IPS-18c (cell line): ENCODE measurements at regions not wholly inside any gene's neighbourhood (a gene's known extent, or its start where the extent isn't known, plus 50 kb on each side); places are given as distances from the start of the nearest gene placed in this dataset.
"Not testable (repeated sequence)": the region's sequence is repeated elsewhere in the genome, so short reads cannot be mapped to it uniquely, and the experiment has no call there.

ENCODE experiments used
- H3K4me3 ChIP-seq: 2 replicates; pipeline ENCODE4 v1.7.0; 2013; ENCODE audit warnings: low read depth, mild to moderate bottlenecking, low read length, moderate library complexity; ENCODE audit not compliant: insufficient read depth
- H3K9me3 ChIP-seq: one replicate; pipeline ENCODE4 v1.6.1; 2013; ENCODE audit warnings: mild to moderate bottlenecking, low read length, moderate library complexity; ENCODE audit not compliant: control insufficient read depth, insufficient read depth

DNA sequence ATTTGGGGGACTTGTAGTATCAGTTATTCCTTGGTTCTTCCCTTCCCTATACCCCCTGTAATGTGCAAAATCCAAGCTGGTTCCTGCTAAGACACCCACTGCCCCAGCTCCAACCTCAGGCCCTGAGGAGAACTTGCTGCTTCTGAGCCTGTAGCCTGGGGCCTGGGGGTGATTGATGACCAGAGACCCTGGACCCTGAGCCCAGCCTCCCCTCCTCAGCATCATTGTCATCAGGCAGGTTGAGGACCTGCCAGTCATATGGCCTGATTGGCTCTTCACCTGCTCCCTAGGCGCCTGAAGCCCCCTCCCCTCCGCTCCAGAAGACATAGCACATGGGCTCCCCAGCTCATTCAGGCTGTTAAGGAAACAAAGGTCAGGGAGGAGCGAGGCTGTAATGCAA lies 73.8 kb upstream of the YWHAQ start:
- H3K9me3 ChIP-seq, result no peaks in the 10 kb centered on the region
- no peak overlapping the region for H3K4me3 ChIP-seq

DNA sequence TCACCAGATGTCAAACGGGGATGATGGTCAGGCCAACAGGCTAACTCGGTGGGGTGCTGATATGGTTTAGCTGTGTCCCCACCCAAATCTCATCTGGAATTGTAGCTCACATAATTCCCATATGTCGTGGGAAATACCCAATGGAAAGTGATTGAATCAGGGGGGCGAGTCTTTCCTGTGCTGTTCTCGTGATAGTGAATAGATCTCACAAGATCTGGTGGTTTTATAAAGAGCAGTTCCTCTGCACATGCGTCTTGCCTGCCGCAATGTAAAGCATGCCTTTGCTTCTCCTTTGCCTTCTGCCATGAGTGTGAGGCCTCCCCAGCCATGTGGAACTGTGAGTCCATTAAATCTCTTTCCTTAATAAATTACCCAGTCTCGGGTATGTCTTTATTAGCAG lies 74.4 kb upstream of the YWHAQ start:
- Histone ChIP-seq H3K4me3 (no peak overlapping the region), H3K9me3 (no peaks in the 10 kb centered on the region)

DNA sequence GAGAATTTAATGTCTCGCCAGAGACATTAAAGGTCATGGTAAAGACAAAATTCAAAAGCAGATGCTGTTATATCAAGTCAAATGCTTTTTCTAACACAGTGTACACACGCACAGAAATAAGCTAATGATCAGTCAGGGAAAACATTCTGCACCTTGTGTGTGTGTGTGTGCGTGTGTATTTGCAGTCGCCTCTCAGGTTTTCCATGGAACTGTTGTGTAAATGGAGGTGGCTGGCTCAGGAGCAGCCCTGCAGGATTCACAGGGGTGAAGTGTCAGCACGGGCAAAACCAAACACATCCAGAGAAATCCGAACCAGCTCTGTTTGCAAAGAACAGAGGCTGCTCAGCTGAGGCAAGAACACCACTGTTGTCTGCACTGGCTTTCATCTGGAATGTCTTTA lies 76.2 kb upstream of the YWHAQ start:
- Histone ChIP-seq H3K4me3 (no peak overlapping the region), H3K9me3 (no peaks in the 10 kb centered on the region)

DNA sequence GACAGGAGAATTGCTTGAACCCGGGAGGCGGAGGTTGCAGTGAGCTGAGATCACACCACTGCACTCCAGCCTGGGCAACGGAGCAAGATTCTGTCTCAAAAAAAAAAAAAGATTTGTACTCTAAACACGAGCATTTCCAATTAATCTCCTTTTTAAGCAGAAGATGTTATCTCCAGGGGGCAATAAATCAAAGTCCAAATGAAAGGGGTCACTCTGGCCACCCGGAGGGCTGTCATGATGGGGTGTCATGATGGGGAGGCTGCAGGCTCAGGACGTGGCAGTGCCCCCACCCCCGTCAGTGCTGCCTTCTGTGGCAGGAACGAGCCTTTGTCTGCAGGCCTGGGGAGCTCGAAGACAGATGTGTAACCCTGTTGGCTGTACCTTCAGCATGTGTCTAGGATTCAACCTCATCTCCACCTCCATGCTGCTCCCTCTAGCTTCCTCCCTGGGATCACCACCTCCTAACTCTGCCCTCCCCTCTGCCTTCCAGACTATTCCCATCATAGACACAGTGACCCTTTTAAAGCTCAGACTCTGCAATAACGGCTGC lies 76.9 kb upstream of the YWHAQ start:
- H3K9me3 ChIP-seq, result no peaks in the 10 kb centered on the region
- H3K4me3 ChIP-seq, result no peak overlapping the region

DNA sequence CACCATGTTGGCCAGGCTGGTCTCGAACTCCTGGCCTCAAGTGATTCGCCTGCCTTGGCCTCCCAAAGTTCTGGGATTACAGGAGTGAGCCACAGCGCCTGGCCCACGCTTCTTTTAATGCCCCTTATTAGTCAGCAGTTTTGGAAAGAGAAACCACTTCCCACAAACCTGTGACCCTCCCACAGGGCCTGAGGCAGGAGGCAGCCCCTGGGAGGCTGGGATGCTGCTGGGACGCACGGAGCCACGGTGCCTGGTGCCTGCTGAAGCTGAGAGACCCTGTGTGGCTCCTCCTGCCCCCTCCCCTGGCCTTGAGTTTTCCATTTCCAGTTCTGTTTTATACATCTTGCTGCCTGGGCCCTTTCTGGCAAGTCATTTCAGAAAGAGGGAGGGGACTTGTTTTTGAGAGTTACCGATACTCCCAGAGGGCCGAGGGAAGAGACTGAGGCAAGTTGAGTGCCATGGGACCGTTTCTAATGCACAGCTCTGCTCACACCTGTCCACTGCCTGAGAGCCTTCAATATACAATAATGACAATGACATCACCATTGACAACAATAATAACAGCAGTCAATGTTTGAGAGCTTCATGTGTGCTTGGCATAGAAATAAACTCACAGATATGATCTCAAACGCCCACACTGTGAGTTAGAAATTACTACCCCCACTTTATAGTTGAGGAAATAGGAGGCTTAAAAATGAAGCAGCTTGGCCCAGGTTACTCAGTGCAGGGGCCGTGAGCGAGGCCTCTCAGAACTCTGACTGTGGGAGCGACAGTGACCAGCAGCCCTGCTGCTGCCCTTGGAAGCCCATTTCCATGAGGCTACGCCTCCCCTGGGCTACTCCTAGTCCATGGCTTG lies 78.1 kb upstream of the YWHAQ start:
- Histone ChIP-seq H3K9me3 (no peaks in the 10 kb centered on the region), H3K4me3 (no peak overlapping the region)

DNA sequence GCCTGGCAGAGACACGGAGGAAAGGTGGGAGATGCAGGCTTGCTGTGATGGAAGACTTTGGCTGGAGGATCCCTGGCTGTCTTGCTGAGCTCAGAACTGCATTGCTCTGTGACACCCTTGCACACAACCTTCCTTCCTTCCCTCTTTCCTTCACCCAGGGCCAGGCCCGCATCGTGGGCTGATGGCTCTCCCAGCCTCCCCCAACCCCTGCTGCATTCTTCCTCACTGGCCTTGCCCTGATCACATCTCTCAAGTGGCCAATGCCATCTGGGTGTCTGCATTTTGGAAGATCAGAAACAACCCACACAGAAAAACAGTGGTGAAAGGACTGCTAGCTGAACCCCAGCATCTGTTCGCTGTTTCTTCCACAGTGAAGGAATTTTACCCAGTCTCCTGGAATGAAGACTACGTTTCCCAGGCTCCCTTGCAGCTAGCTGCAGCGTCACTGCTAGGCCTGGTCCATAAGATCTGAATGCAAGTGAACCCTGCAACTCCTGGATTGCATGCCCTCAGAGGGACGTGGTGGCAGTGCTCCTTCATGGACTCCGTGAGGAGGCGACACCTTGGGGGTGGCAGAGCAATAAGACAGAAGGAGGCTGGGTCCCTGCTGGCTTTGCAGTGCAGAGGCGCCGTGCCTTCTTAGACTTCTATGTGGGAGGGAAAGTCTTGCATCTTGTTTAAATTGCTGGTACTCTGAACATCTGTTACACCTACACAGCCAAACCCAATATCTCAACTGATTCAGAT lies 78.9 kb upstream of the YWHAQ start:
- no peaks in the 10 kb centered on the region for H3K9me3 ChIP-seq
- no peak overlapping the region for H3K4me3 ChIP-seq

DNA sequence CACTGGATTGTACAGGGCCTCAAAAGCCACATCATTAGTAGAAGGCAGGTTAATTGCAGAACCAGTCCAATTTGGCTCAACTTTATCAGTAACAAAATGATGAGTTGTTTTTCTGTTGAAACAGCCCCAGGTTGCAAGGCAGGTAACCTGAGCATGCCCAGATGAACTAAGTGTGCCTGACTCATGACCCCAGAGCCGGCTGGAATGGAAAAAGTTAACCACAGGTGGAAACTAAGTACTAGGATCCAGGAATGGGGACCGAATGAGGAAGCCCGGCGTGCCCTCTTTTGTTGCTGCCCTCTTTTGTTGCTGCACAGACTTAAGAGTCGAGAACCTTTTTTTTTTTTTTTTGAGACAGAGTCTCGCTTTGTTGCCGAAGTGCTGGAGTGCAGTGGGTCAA lies 79.5 kb upstream of the YWHAQ start:
- H3K4me3 ChIP-seq, result no peak overlapping the region
- no peaks in the 10 kb centered on the region for H3K9me3 ChIP-seq

DNA sequence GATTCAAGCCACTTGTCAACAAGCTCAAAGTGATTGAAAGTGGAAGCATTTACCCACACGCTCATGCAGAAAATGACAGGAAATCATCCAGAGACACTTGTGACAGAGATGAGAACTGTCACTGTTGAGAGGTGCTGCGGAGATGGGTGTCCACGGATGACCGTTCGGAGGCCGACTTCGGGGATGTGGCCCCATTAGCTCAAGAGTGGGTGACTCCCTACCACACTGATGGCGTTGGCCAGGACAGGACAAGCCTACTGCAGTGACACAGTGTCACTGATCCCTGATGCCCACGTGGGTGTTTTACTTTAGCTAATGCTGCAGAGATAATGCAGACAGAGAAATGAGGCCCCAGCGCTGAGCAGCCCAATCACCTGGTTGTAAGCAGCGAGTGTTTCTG lies 81.5 kb upstream of the YWHAQ start:
- H3K9me3 ChIP-seq, result no peaks in the 10 kb centered on the region
- no peak overlapping the region for H3K4me3 ChIP-seq

DNA sequence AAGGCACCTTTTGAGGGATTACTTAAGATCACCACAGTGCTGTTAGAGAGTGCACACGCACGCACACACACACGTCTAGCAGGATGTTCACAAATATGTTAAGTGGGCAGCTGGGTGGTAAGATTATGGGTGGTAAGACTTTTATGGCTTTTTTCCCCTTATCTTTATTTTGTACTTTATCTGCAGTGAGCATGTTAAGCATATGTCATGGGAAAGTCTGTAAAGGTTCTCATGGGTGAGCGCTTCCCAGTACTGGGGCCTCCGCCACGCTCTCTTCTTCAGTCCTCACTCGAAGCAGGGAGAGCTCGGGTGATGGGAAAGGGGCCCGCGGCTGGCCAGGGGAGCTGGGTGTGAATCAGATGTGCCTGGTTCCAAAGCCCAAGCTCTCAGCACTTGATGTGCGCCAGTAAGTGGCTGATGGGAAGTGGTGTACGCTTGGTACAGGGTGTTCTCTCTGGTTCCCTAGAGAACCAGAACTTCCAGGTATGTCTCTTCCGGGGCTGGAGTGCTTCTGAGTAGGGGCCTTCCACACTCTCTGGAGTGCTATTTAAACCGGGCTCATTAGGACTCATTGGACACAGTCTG lies 83.9 kb upstream of the YWHAQ start:
- H3K4me3 ChIP-seq, result no peak overlapping the region
- no peaks in the 10 kb centered on the region for H3K9me3 ChIP-seq

DNA sequence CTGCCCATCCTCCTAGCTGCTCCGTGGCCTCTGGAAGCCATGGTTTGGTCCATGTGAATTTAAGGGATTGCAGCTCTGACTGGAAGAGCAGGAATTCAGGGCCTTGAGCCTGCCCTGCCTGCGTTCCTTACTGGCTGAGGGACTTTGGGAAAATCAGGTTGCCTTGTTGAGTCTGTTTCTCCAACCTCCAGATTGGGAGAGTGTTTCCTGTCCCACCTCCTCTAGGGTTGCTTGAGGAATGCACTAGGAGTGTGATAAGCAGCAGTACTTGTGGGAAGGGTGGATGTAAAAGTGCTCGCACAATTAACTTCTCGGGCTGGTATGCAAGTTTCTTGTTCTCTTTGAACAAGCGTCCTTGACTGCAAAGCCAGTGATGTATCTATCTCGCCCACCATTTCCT lies 84.4 kb upstream of the YWHAQ start:
- H3K4me3 ChIP-seq, result no peak overlapping the region

DNA sequence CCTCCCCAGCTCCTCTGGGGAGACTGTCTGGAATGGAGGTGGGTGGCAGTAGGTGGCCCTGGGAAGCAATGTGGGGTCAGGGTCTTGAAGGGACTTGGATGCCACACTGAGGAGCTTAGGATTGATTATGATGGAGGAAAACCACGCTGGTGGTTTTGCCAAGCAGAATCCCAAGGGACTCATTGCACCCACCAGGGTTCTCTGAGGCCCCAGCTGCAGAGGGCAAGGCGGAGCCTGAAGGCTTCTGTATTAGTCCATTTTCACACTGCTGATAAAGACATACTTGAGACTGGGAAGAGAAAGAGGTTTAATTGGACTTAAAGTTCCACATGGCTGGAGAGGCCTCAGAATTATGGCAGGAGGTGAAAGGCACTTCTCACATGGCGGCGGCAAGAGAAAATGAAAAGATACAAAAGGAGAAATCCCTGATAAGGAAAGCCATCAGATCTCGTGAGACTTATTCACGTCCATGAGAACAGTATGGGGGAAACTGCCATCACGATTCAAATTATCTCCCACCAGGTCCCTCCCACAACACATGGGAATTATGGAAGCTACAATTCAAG lies 87.2 kb upstream of the YWHAQ start:
- no peak overlapping the region for H3K4me3 ChIP-seq

More for the DNA sequence above, 84.4 kb upstream of the YWHAQ start:
- no peaks in the 10 kb centered on the region for H3K9me3 ChIP-seq

DNA sequence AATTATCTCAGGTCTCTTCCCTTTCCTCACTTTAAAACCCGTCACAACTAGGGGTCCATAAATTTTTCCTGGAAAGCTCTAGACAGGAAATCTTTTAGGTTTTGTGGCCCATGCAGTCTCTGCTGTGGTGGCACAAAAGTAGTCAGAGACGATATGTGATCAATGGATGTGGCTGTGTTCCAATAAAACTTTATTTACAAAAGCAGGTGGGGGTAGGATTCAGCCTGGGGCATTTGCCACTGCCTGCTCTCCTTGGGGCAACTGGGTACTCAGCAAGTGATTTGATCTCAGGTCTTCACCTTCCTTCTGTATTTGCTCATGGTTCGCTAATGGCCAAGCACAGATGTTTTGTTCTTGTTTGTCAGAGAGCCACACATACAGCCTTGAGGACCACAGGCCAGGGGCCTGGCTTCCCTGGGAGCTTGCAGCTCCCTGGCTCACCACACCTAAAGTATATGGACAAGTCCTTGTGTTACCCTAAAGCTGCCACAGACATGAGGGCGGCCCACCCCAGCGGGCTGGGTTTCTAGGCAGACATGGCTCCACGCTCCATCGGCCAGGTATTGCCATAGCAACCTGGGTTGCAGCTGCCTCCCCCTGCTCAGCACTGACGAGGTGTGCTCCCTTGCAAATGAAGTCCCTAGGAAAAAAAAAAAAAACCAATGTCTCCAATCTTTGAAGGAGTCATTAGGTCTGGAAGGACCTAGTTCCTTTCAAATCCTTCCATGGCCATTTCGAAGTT lies 89.7 kb upstream of the YWHAQ start:
- Histone ChIP-seq H3K9me3 (no peaks in the 10 kb centered on the region), H3K4me3 (no peak overlapping the region)

More for the DNA sequence above, 87.2 kb upstream of the YWHAQ start:
- no peaks in the 10 kb centered on the region for H3K9me3 ChIP-seq

DNA sequence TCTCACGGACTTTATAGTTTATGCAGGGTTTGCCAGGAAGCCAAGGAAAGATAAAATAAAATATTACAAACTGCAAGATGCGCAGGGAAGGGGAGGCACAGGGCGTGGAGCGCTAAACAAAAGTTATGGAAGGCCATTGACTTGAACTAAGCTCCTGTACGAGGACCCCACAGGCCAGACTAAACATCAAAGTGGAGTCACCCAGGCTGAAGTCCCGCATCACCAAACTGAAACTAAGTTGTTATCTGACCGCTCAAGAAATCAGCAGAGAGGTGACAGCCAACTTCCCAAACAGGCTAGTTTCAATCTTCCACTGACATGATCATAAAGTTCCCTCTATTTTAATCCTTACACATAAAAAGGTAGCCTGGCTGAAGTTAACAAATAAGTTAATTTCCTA lies 90.5 kb upstream of the YWHAQ start:
- Histone ChIP-seq H3K9me3 (no peaks in the 10 kb centered on the region), H3K4me3 (no peak overlapping the region)

DNA sequence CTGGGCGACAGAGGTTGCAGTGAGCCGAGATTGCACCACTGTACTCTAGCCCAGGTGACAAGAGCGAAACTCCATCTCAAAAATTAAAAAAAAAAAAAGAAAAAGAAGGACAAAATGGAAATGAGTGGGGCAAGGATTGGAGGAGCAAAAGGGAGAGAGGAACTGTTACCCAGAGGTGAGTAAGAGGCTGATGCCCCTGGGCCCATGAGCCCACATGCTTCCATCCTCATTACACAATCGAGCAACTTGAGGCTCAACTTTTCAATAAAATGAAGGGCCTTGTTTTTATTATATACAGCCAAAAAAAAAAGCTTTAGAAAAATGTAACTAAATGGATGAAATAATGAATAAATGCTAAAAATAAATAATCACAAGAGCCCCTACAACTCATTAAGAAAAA lies 91.7 kb upstream of the YWHAQ start:
- no peaks in the 10 kb centered on the region for H3K9me3 ChIP-seq

DNA sequence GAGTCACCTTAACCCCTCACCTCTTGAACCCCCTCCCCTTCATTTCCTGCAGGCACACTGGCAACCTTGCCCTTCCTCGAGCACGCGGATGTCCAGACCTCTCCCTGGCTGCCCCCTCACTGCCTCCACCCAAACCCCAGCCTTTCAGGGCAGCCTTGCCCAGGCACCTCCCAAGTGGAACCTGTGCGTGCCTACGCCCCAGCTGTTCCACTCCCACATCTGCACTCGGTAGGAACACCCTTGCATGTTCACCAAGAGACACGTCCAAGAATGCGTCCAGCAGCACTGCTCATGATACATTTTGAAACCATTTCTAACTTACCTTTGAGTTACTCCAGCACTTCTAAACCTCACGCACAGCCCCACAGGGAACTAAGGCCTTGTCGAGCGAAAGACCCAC lies 93.8 kb upstream of the YWHAQ start:
- Histone ChIP-seq H3K9me3 (no peaks in the 10 kb centered on the region), H3K4me3 (no peak overlapping the region)

More for the DNA sequence above, 91.7 kb upstream of the YWHAQ start:
- H3K4me3 ChIP-seq, result no peak overlapping the region

DNA sequence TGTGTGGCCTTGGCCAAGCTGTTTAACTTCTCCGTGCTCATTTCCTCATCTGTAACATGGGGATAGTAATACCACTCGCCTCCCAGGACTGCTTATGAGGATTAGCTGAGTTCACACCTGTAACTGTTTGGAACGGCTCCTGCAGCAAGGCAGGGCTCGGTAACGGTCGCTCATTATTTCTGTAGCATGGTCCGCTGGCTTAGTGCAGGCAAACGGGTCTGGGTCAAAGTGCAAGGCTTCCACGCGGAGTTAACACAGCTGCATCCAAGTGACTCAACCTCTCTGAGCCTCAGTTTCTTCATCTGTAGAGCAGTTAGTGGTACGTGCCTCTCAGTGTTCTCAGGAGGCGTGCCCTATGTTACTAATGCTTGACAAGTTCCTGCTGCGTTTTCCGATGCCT lies 94.3 kb upstream of the YWHAQ start:
- Histone ChIP-seq H3K4me3 (no peak overlapping the region), H3K9me3 (no peaks in the 10 kb centered on the region)

DNA sequence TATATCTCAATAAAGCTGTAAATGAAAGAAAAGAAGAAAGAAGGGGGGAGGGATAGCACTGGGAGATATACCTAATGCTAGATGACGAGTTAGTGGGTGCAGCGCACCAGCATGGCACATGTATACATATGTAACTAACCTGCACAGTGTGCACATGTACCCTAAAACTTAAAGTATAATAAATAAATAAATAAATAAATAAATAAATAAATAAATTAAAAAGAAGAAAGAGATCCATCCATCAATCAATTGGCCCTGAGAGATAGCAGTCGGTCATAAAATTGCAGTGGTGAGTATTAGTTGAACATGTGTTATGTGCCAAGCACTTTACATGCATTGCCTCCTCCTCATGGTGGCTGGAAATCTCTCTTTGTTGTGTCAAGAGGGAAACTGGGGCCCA lies 95.2 kb upstream of the YWHAQ start:
- H3K9me3 ChIP-seq, H3K4me3 ChIP-seq: not testable (repeated sequence)
